CD14-positive monocyte (primary cell): ENCODE measurements at regions not wholly inside any gene's neighbourhood (a gene's known extent, or its start where the extent isn't known, plus 50 kb on each side); places are given as distances from the start of the nearest gene placed in this dataset.
A peak's percentile ranks its signal among the peaks of the same experiment; 100 is the strongest.

Experiments
- DNase-seq, 3 donors: peaks; one replicate each; pipeline ENCODE4 v3.0.0-alpha.2; 2011 to 2022
- H2AFZ ChIP-seq: 2 replicates; pipeline ENCODE4 v1.6.0; 2012; ENCODE audit warnings: mild to moderate bottlenecking, low read depth, low read length, inconsistent platforms; ENCODE audit not compliant: insufficient read depth, poor library complexity, severe bottlenecking
- H3K27ac ChIP-seq, 2 donors: 1 replicate in 1 of 2; 2 replicates in 1 of 2; pipeline ENCODE4 v1.5.1; 2012 to 2013; ENCODE audit warnings: low read length in 2 of 2, control low read depth in 1 of 2, inconsistent platforms in 1 of 2, low read depth in 1 of 2, mild to moderate bottlenecking in 1 of 2
- H3K27me3 ChIP-seq, 2 donors: one replicate each; pipeline versions ENCODE4 v1.6.0 to v1.6.1; 2011 to 2013; ENCODE audit warnings: low read length in 2 of 2; ENCODE audit not compliant: control insufficient read depth in 2 of 2, insufficient read depth in 2 of 2
- H3K36me3 ChIP-seq, 2 donors: replicated peaks in 1 of 2; 1 replicate in 1 of 2; 2 replicates in 1 of 2; pipeline versions ENCODE4 v1.5.1 to v1.6.1; 2012 to 2013; ENCODE audit warnings: low read length in 2 of 2, control low read depth in 1 of 2, inconsistent platforms in 1 of 2, mild to moderate bottlenecking in 1 of 2; ENCODE audit not compliant: insufficient read depth in 2 of 2, control insufficient read depth in 1 of 2
- H3K4me1 ChIP-seq, 2 donors: 1 replicate in 1 of 2; 2 replicates in 1 of 2; pipeline versions ENCODE4 v1.5.1 to v1.6.1; 2012 to 2013; ENCODE audit warnings: low read length in 2 of 2, control low read depth in 1 of 2, inconsistent platforms in 1 of 2, mild to moderate bottlenecking in 1 of 2, moderate library complexity in 1 of 2; ENCODE audit not compliant: insufficient read depth in 2 of 2, control insufficient read depth in 1 of 2
- H3K4me2 ChIP-seq: replicated peaks from 2 replicates; pipeline ENCODE3; 2012; ENCODE audit warnings: low read length, moderate library complexity, mild to moderate bottlenecking; ENCODE audit not compliant: poor library complexity, severe bottlenecking; ENCODE audit errors: extremely low read depth
- H3K4me3 ChIP-seq, 3 experiments: fragments of 200-600 bp in 1 of 3; sonication (generic) in 1 of 3; replicated peaks in 1 of 3; 1 replicate in 2 of 3; 2 replicates in 1 of 3; pipeline ENCODE4 v1.5.1; 2011 to 2013; ENCODE audit warnings: low read length in 3 of 3, mild to moderate bottlenecking in 3 of 3, control low read depth in 2 of 3, low read depth in 2 of 3, inconsistent platforms in 1 of 3, moderate library complexity in 1 of 3
- H3K79me2 ChIP-seq: 2 replicates; pipeline ENCODE4 v1.6.0; 2012; ENCODE audit warnings: mild to moderate bottlenecking, control low read depth, inconsistent platforms, low read length, moderate library complexity; ENCODE audit not compliant: insufficient read depth
- H3K9ac ChIP-seq: 2 replicates; pipeline ENCODE4 v1.6.0; 2017; ENCODE audit warnings: low read length, mild to moderate bottlenecking; ENCODE audit not compliant: insufficient read depth, poor library complexity, severe bottlenecking
- H3K9me3 ChIP-seq, 2 donors: replicated peaks in 1 of 2; 1 replicate in 1 of 2; 2 replicates in 1 of 2; pipeline versions ENCODE4 v1.5.1 to v1.6.1; 2012 to 2013; ENCODE audit warnings: low read length in 2 of 2, control low read depth in 1 of 2; ENCODE audit not compliant: control insufficient read depth in 1 of 2, insufficient read depth in 1 of 2
- H4K20me1 ChIP-seq: 2 replicates; pipeline ENCODE4 v1.6.0; 2012; ENCODE audit warnings: mild to moderate bottlenecking, low read length, control low read depth, moderate library complexity; ENCODE audit not compliant: insufficient read depth
- H3K27ac Mint-ChIP-seq, 7 donors: one replicate each; pipeline ENCODE4 v1.8.0; 2020; ENCODE audit warnings: mild to moderate bottlenecking in 7 of 7, mixed read lengths in 7 of 7, moderate library complexity in 6 of 7, inconsistent platforms in 2 of 7
- H3K27me3 Mint-ChIP-seq, 3 donors: one replicate each; pipeline ENCODE4 v1.8.0; 2021 to 2022; ENCODE audit warnings: low read depth in 3 of 3, mild to moderate bottlenecking in 3 of 3, mixed read lengths in 3 of 3, moderate library complexity in 3 of 3, inconsistent platforms in 1 of 3
- H3K36me3 Mint-ChIP-seq, 2 donors: one replicate each; pipeline ENCODE4 v1.8.0; 2020; ENCODE audit warnings: mixed read lengths in 2 of 2, inconsistent platforms in 1 of 2, mild to moderate bottlenecking in 1 of 2
- H3K4me1 Mint-ChIP-seq: one replicate; pipeline ENCODE4 v1.8.0; 2020; ENCODE audit warnings: mild to moderate bottlenecking, mixed read lengths
- H3K4me3 Mint-ChIP-seq, 2 donors: one replicate each; pipeline ENCODE4 v1.8.0; 2020; ENCODE audit warnings: mild to moderate bottlenecking in 2 of 2, mixed read lengths in 2 of 2, moderate library complexity in 1 of 2
- H3K9me3 Mint-ChIP-seq, 7 donors: one replicate each; pipeline ENCODE4 v1.8.0; 2020 to 2022; ENCODE audit warnings: mixed read lengths in 7 of 7, mild to moderate bottlenecking in 6 of 7, moderate library complexity in 6 of 7, inconsistent platforms in 2 of 7
- WGBS: methylation state at CpG from one replicate; pipeline ENCODE4 v1.1.5; 2013; ENCODE audit warnings: missing lambda C conversion rate; ENCODE audit not compliant: insufficient coverage; 5-methylcytosine and 5-hydroxymethylcytosine counted together
- intact Hi-C, 2 donors: fragments of 100-400 bp; cut with micrococcal nuclease; formaldehyde crosslinking; loops; one replicate each; pipeline versions ENCODE4 v1.15.0 to v1.15.1; 2023
- TF ChIP-seq, protein P1 (sequence below): fragments of 200-600 bp; IDR thresholded peaks from one replicate; pipeline ENCODE4 v1.8.0; 2022; ENCODE audit warnings: antibody characterized with exemption, mild to moderate bottlenecking

GRCh38 chr20:11682285-11682684 is 235.4 kb upstream of the BTBD3 start:
- Histone ChIP-seq H3K79me2 (no peaks in the 10 kb centered on the region), H3K27me3 (peaks cover 10 to 14% of the 10 kb centered on the region in 2 donors), H3K27ac (no peak overlapping the region), H4K20me1 (no peaks in the 10 kb centered on the region), H2AFZ (no peak overlapping the region), H3K4me3 (no peak overlapping the region), H3K9ac (no peak overlapping the region), H3K9me3 (no peaks in the 10 kb centered on the region), H3K4me2 (no peak overlapping the region), H3K36me3 (no peaks in the 10 kb centered on the region), H3K4me1 (no peaks in the 10 kb centered on the region)
- intact Hi-C loops, result no loop called here
- H3K36me3 Mint-ChIP-seq, result no peaks in the 10 kb centered on the region
- TF ChIP-seq, protein P1, sequence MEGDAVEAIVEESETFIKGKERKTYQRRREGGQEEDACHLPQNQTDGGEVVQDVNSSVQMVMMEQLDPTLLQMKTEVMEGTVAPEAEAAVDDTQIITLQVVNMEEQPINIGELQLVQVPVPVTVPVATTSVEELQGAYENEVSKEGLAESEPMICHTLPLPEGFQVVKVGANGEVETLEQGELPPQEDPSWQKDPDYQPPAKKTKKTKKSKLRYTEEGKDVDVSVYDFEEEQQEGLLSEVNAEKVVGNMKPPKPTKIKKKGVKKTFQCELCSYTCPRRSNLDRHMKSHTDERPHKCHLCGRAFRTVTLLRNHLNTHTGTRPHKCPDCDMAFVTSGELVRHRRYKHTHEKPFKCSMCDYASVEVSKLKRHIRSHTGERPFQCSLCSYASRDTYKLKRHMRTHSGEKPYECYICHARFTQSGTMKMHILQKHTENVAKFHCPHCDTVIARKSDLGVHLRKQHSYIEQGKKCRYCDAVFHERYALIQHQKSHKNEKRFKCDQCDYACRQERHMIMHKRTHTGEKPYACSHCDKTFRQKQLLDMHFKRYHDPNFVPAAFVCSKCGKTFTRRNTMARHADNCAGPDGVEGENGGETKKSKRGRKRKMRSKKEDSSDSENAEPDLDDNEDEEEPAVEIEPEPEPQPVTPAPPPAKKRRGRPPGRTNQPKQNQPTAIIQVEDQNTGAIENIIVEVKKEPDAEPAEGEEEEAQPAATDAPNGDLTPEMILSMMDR, result no peak
- 72% methylated on average over 2 of the region's 3 CpGs for WGBS
- H3K4me3 Mint-ChIP-seq, result no peak overlapping the region
- H3K9me3 Mint-ChIP-seq, result peaks cover 0 to 3% (median 0%) of the 10 kb centered on the region in 7 donors
- H3K27ac Mint-ChIP-seq, result no peak overlapping the region
- H3K27me3 Mint-ChIP-seq, result peaks cover 12 to 17% (median 13%) of the 10 kb centered on the region in 3 donors
- H3K4me1 Mint-ChIP-seq, result peaks cover 7% of the 10 kb centered on the region
- DNase-seq, result no peak

- H3K4me3 Mint-ChIP-seq, result peak overlapping the region in 1 of 2 donors; percentile 79
- no peaks in the 10 kb centered on the region for H3K36me3 Mint-ChIP-seq
- peaks cover 12 to 20% of the 10 kb centered on the region in 2 donors for H3K27me3 ChIP-seq
- H3K4me1 ChIP-seq, result no peaks in the 10 kb centered on the region
- H3K36me3 ChIP-seq, result no peaks in the 10 kb centered on the region
- H3K27ac ChIP-seq, result no peak overlapping the region
- peaks cover 17 to 25% (median 20%) of the 10 kb centered on the region in 3 donors for H3K27me3 Mint-ChIP-seq
- 34% methylated on average over 4 of the region's 4 CpGs for WGBS
- no peak overlapping the region for H3K27ac Mint-ChIP-seq
- H3K9ac ChIP-seq, result no peak overlapping the region
- no peaks in the 10 kb centered on the region for H4K20me1 ChIP-seq
- no peaks in the 10 kb centered on the region for H3K79me2 ChIP-seq
- H3K4me1 Mint-ChIP-seq, result peaks cover 7% of the 10 kb centered on the region
- no peak overlapping the region for H3K4me2 ChIP-seq
- no peak overlapping the region for H3K4me3 ChIP-seq
- TF ChIP-seq, protein P1, result no peak
- intact Hi-C loops, result no loop called here
- H3K9me3 ChIP-seq, result no peaks in the 10 kb centered on the region
- no peak for DNase-seq
- no peak overlapping the region for H2AFZ ChIP-seq
- H3K9me3 Mint-ChIP-seq, result peaks cover 0 to 4% (median 0%) of the 10 kb centered on the region in 7 donors
These were observed 231.5 kb upstream of the BTBD3 start for GRCh38 chr20:11686195-11686594.
